Neural cell (in vitro differentiated cells): ENCODE measurements at regions not wholly inside any gene's neighbourhood (a gene's known extent, or its start where the extent isn't known, plus 50 kb on each side); places are given as distances from the start of the nearest gene placed in this dataset.

Experiments used
- EZH2 ChIP-seq: fragments of 200-600, 300-800 bp; shearing (Covaris generic), sonication (generic); IDR thresholded peaks from 2 replicates; pipeline ENCODE4 v1.6.1; 2014; ENCODE audit warnings: antibody characterized with exemption, low read length, borderline replicate concordance, mild to moderate bottlenecking; ENCODE audit not compliant: insufficient read depth, poor library complexity, severe bottlenecking
- POLR2AphosphoS5 ChIP-seq: IDR thresholded peaks from 2 replicates; pipeline ENCODE4 v1.6.1; 2012
- RAD21 ChIP-seq: fragments of 450-650 bp; conservative IDR thresholded peaks from 2 replicates; pipeline ENCODE4 v1.6.1; 2014; ENCODE audit warnings: antibody characterized with exemption, mild to moderate bottlenecking, moderate library complexity
- TAF1 ChIP-seq: IDR thresholded peaks from 2 replicates; pipeline ENCODE4 v1.6.1; 2012; ENCODE audit warnings: low read depth
- TF ChIP-seq, protein P1 (sequence below): fragments of 450-650 bp; IDR thresholded peaks from 2 replicates; pipeline ENCODE4 v1.5.1; 2014; ENCODE audit warnings: antibody characterized with exemption, mild to moderate bottlenecking, moderate library complexity; ENCODE audit not compliant: poor library complexity, severe bottlenecking
- TF ChIP-seq, protein P2 (sequence below): IDR thresholded peaks from 2 replicates; pipeline ENCODE4 v1.6.1; 2012; ENCODE audit warnings: borderline replicate concordance

DNA sequence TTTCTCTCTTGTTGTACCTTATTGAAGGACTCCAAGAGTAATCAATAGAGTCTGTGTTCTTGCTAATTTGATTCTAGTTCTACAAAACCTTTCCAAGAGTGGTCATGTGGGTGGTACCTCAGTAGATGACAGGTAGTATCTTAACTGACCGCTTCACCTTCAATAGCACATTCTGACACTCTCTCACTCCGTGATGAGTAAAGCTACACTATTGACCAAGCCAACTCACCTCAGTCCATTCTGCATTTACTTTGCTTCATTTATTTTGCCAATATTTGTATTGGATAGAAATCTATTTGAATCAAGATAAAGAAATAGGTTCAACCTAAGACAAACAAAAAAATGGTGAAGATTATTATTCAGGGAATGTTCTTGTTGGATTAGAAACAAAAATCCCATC, 1869.6 kb upstream of the CELF4 start:
- TF ChIP-seq RAD21 = no peak
- TF ChIP-seq EZH2 = no peak
- no peak for TF ChIP-seq POLR2AphosphoS5
- TF ChIP-seq, protein P1, sequence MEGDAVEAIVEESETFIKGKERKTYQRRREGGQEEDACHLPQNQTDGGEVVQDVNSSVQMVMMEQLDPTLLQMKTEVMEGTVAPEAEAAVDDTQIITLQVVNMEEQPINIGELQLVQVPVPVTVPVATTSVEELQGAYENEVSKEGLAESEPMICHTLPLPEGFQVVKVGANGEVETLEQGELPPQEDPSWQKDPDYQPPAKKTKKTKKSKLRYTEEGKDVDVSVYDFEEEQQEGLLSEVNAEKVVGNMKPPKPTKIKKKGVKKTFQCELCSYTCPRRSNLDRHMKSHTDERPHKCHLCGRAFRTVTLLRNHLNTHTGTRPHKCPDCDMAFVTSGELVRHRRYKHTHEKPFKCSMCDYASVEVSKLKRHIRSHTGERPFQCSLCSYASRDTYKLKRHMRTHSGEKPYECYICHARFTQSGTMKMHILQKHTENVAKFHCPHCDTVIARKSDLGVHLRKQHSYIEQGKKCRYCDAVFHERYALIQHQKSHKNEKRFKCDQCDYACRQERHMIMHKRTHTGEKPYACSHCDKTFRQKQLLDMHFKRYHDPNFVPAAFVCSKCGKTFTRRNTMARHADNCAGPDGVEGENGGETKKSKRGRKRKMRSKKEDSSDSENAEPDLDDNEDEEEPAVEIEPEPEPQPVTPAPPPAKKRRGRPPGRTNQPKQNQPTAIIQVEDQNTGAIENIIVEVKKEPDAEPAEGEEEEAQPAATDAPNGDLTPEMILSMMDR = no peak
- TF ChIP-seq TAF1 = no peak
- TF ChIP-seq, protein P2, sequence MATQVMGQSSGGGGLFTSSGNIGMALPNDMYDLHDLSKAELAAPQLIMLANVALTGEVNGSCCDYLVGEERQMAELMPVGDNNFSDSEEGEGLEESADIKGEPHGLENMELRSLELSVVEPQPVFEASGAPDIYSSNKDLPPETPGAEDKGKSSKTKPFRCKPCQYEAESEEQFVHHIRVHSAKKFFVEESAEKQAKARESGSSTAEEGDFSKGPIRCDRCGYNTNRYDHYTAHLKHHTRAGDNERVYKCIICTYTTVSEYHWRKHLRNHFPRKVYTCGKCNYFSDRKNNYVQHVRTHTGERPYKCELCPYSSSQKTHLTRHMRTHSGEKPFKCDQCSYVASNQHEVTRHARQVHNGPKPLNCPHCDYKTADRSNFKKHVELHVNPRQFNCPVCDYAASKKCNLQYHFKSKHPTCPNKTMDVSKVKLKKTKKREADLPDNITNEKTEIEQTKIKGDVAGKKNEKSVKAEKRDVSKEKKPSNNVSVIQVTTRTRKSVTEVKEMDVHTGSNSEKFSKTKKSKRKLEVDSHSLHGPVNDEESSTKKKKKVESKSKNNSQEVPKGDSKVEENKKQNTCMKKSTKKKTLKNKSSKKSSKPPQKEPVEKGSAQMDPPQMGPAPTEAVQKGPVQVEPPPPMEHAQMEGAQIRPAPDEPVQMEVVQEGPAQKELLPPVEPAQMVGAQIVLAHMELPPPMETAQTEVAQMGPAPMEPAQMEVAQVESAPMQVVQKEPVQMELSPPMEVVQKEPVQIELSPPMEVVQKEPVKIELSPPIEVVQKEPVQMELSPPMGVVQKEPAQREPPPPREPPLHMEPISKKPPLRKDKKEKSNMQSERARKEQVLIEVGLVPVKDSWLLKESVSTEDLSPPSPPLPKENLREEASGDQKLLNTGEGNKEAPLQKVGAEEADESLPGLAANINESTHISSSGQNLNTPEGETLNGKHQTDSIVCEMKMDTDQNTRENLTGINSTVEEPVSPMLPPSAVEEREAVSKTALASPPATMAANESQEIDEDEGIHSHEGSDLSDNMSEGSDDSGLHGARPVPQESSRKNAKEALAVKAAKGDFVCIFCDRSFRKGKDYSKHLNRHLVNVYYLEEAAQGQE = no peak
